Mesodermal cell (in vitro differentiated cells): ENCODE measurements at regions not wholly inside any gene's neighbourhood (a gene's known extent, or its start where the extent isn't known, plus 50 kb on each side); places are given as distances from the start of the nearest gene placed in this dataset.
"Not testable (repeated sequence)": the region's sequence is repeated elsewhere in the genome, so short reads cannot be mapped to it uniquely, and the experiment has no call there.

ENCODE experiments used
- H3K27ac ChIP-seq: 2 replicates; pipeline ENCODE4 v1.7.0; 2013; ENCODE audit warnings: mild to moderate bottlenecking, low read depth, low read length, moderate library complexity; ENCODE audit not compliant: severe bottlenecking
- H3K36me3 ChIP-seq: 2 replicates; pipeline ENCODE4 v1.7.1; 2013; ENCODE audit warnings: mild to moderate bottlenecking, low read length, moderate library complexity; ENCODE audit not compliant: control insufficient read depth, insufficient read depth
- H3K4me1 ChIP-seq: one replicate; pipeline ENCODE4 v1.7.1; 2013; ENCODE audit warnings: mild to moderate bottlenecking, low read length; ENCODE audit not compliant: insufficient read depth, control insufficient read depth, poor library complexity, severe bottlenecking
- H3K4me3 ChIP-seq: 2 replicates; pipeline ENCODE4 v1.7.0; 2013; ENCODE audit warnings: low read length, control low read depth, mild to moderate bottlenecking; ENCODE audit not compliant: insufficient read depth, poor library complexity, severe bottlenecking; ENCODE audit errors: extremely low read depth
- H3K9me3 ChIP-seq: 2 replicates; pipeline ENCODE4 v1.7.1; 2013; ENCODE audit warnings: mild to moderate bottlenecking, low read length, moderate library complexity; ENCODE audit not compliant: control insufficient read depth
- WGBS, 2 experiments: methylation state at CpG; one replicate each; pipeline ENCODE4 v1.1.5; 2013; ENCODE audit warnings: missing lambda C conversion rate in 2 of 2; ENCODE audit not compliant: insufficient coverage in 2 of 2; 5-methylcytosine and 5-hydroxymethylcytosine counted together

- Histone ChIP-seq H3K9me3 (no peaks in the 10 kb centered on the region), H3K36me3 (no peaks in the 10 kb centered on the region), H3K4me1 (peaks cover 41% of the 10 kb centered on the region), H3K4me3 (no peak overlapping the region), H3K27ac (no peak overlapping the region)
- WGBS, 2 experiments = 80 to 100% methylated on average over 1 of the region's 3 CpGs
Measured at GRCh38 chr11:33449798-33450197, 192.6 kb downstream of the HIPK3 start.

DNA sequence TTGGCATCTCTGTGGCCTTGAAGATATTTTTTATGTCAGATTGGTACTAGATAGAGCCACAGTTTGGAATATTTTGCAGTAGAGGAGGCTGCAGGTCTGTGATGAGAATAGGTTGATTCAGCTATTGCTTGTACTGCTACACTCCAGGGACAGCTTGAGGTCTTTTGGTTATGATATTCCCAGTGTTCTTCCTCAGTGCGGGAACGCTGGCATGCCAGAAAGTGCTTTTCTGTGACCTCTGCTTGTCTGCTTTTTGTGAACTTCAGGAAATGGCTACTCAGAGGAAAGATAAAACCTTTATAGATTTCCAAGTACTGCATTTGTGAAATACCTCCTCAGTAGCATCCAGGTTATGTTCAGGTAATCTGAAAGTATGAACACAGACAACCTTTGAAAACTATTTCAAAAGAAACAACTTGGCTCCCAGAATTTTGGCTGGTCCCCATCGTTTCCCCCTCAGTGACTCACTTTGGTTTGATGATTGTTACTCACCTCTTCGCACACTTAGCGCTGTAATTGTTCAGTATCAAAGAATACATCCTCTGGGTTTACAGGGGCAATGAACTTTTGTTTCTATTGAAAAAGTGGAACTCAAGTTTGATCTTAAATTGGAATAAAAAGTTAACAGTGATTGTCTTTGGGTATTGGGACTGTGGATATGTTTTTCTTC lies 191.4 kb downstream of the HIPK3 start:
- Histone ChIP-seq H3K27ac (peak overlapping the region; percentile 31), H3K9me3 (no peaks in the 10 kb centered on the region), H3K4me3 (no peak overlapping the region), H3K4me1 (peaks cover 38% of the 10 kb centered on the region), H3K36me3 (no peaks in the 10 kb centered on the region)
- WGBS, 2 experiments = 88 to 100% methylated on average over 3 to 4 of the region's 5 CpGs

DNA sequence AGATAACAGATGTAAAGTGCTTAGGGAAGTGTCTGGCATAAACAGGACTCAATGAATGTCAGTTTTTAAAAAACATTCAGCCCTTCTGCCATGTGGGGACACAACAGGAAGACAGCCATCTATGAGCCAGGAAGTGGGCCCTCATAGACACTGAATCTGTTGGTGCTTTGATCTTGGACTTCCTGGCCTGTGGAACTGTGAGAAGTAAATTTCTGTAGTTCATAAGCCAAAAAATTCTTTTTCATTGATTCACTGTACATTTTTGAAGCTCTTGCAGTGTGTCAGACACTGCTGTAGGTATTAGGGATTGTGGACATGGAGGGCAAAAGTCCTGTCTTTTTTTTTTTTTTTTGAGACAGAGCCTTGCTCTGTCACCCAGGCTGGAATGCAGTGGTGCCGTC lies 188.6 kb downstream of the HIPK3 start:
- WGBS, 2 experiments = 89% methylated on average over 1 of the region's 1 CpG; no CpG with 5 or more reads in 1 of the 2 experiments
- Histone ChIP-seq H3K36me3 (no peaks in the 10 kb centered on the region), H3K9me3 (no peaks in the 10 kb centered on the region), H3K4me1 (peaks cover 23% of the 10 kb centered on the region), H3K4me3 (no peak overlapping the region), H3K27ac (peak overlapping the region; percentile 60)

- Histone ChIP-seq H3K9me3 (no peaks in the 10 kb centered on the region), H3K27ac (peak overlapping the region; percentile 60), H3K4me1 (peaks cover 23% of the 10 kb centered on the region), H3K36me3 (no peaks in the 10 kb centered on the region), H3K4me3 (no peak overlapping the region)
- WGBS, 2 experiments = 95 to 96% methylated on average over 3 of the region's 4 CpGs
Measured at GRCh38 chr11:33444835-33445594, 187.8 kb downstream of the HIPK3 start.

- peaks cover 12% of the 10 kb centered on the region for H3K4me1 ChIP-seq
- no peak overlapping the region for H3K4me3 ChIP-seq
- H3K9me3 ChIP-seq = no peaks in the 10 kb centered on the region
- no peaks in the 10 kb centered on the region for H3K36me3 ChIP-seq
- H3K27ac ChIP-seq = no peak overlapping the region
Measured at GRCh38 chr11:33443684-33444083, 186.5 kb downstream of the HIPK3 start.

GRCh38 chr11:33438301-33438700 lies 181.1 kb downstream of the HIPK3 start:
- 87 to 89% methylated on average over 6 to 7 of the region's 7 CpGs for WGBS, 2 experiments
- Histone ChIP-seq H3K4me3 (no peak overlapping the region), H3K9me3 (peaks cover 8% of the 10 kb centered on the region), H3K4me1 (no peaks in the 10 kb centered on the region), H3K27ac (no peak overlapping the region), H3K36me3 (no peaks in the 10 kb centered on the region)

DNA sequence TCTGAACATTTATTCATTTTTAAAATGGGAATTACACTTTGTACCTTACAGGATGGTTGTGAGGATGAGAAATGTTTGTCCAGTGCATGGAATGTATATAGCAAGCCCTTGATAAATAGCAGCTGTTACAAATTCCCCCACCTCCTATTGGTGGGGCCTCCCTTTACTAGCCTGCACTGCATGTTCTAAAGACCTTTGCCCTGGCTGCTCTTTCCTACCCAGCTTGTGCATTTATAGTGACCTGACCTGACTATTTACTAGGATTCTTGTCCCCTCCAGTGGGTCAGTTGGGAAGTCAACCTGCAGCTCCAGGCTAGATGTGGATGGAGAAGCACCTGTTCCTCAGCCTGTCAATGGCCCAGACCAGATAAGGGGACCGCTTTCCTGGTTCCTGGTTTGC lies 180.3 kb downstream of the HIPK3 start:
- no peaks in the 10 kb centered on the region for H3K4me1 ChIP-seq
- no peak overlapping the region for H3K4me3 ChIP-seq
- peaks cover 8% of the 10 kb centered on the region for H3K9me3 ChIP-seq
- no peak overlapping the region for H3K27ac ChIP-seq
- 85 to 86% methylated on average over 1 of the region's 1 CpG for WGBS, 2 experiments
- H3K36me3 ChIP-seq = no peaks in the 10 kb centered on the region

- no peaks in the 10 kb centered on the region for H3K36me3 ChIP-seq
- H3K4me3 ChIP-seq = no peak overlapping the region
- H3K9me3 ChIP-seq = peaks cover 8% of the 10 kb centered on the region
- H3K4me1 ChIP-seq = no peaks in the 10 kb centered on the region
- no peak overlapping the region for H3K27ac ChIP-seq
Measured at GRCh38 chr11:33435216-33435615, 178.0 kb downstream of the HIPK3 start.

GRCh38 chr11:33434294-33434693 lies 177.1 kb downstream of the HIPK3 start:
- Histone ChIP-seq H3K27ac (no peak overlapping the region), H3K4me3 (no peak overlapping the region), H3K9me3 (peaks cover 8% of the 10 kb centered on the region), H3K4me1 (no peaks in the 10 kb centered on the region), H3K36me3 (no peaks in the 10 kb centered on the region)
- WGBS, 2 experiments = 100% methylated on average over 1 of the region's 1 CpG; no CpG with 5 or more reads in 1 of the 2 experiments

DNA sequence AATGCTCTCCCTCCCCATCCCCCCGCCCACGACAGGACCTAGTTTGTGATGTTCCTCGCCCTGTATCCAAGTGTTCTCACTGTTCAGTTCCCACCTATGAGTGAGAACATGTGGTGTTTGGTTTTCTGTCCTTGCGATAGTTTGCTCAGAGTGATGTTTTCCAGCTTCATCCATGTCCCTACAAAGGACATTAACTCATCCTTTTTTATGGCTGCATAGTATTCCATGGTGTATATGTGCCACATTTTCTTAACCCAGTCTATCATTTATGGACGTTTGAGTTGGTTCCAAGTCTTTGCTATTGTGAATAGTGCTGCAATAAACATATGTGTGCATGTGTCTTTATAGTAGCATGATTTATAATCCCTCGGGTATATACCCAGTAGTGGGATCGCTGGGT lies 171.3 kb downstream of the HIPK3 start:
- WGBS, 2 experiments = 72% methylated on average over 3 of the region's 7 CpGs; no CpG with 5 or more reads in 1 of the 2 experiments
- H3K9me3 ChIP-seq, H3K27ac ChIP-seq, H3K4me1 ChIP-seq, H3K36me3 ChIP-seq, H3K4me3 ChIP-seq: not testable (repeated sequence)

GRCh38 chr11:33420959-33421566 lies 163.9 kb downstream of the HIPK3 start:
- H3K36me3 ChIP-seq = no peaks in the 10 kb centered on the region
- no peak overlapping the region for H3K27ac ChIP-seq
- H3K4me1 ChIP-seq = no peaks in the 10 kb centered on the region
- 93 to 100% methylated on average over 2 of the region's 4 CpGs for WGBS, 2 experiments
- no peaks in the 10 kb centered on the region for H3K9me3 ChIP-seq
- H3K4me3 ChIP-seq = no peak overlapping the region
